ENCODE measurements at regions not wholly inside any gene's neighbourhood (a gene's known extent, or its start where the extent isn't known, plus 50 kb on each side); places are given as distances from the start of the nearest gene placed in this dataset.

DNA sequence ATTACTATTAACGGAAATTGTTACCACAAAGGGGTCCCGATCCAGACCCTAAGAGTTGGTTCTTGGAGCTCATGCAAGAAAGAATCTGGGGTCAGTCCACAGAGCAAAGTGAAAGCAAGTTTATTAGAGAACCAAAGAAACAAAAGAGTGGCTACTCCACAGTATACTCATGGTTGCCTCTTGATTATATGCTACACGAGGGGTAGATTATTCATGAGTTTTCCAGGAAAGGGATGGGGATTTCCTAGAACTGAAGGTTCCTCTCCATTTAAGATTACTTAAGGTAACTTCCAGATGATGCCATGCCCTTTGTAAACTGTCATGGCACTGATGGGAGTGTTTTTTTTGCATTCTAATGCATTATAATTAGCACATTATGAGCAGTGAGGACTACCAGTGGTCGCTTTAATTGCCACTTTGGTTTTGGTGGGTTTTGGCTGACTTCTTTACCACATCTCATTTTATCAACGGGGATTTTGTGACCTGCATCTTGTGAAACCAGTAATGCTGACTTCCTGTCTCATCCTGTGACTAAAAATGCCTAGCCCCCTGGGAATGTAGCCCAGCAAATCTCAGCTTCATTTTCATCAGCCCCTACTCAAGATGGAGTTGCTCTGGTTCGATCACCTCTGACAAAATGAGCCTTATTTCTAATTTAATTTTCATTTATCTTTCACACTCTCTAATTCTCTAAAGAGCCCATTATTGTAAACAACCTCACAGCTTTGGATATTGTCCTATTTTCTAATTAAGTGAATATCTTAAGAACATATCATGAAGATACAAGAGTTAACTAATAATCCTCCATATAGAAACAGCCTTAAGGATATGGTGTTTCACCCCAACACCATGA is 336.3 kb downstream of the RASEF start:
- TF ChIP-seq ZNF398 (CRISPR knock-in tag; IDR thresholded peaks at IDR 0.05) (no peak), EZH2 (IDR thresholded peaks at IDR 0.05; ENCODE audit: borderline replicate concordance, low read depth, low read length) (no peak), CTCF (IDR thresholded peaks at IDR 0.05 in 2 of 3, conservative IDR thresholded peaks at IDR 0.05 in 1 of 3; ENCODE audit: insufficient read depth in 2 of 3, low read depth in 1 of 3, low read length in 3 of 3) (no peak)
- TF ChIP-seq, protein P1, sequence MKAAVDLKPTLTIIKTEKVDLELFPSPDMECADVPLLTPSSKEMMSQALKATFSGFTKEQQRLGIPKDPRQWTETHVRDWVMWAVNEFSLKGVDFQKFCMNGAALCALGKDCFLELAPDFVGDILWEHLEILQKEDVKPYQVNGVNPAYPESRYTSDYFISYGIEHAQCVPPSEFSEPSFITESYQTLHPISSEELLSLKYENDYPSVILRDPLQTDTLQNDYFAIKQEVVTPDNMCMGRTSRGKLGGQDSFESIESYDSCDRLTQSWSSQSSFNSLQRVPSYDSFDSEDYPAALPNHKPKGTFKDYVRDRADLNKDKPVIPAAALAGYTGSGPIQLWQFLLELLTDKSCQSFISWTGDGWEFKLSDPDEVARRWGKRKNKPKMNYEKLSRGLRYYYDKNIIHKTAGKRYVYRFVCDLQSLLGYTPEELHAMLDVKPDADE (conservative IDR thresholded peaks at IDR 0.05; ENCODE audit: control insufficient read depth, low read depth, low read length): no peak

All from K562 (cell line).